OCI-LY3 (cell line): ENCODE measurements at regions not wholly inside any gene's neighbourhood (a gene's known extent, or its start where the extent isn't known, plus 50 kb on each side); places are given as distances from the start of the nearest gene placed in this dataset.

ENCODE experiments used
- EZH2phosphoT487 ChIP-seq: fragments of 200-600 bp; shearing (Covaris generic); IDR thresholded peaks from 2 replicates; pipeline ENCODE4 v1.6.1; 2018; ENCODE audit warnings: antibody characterized with exemption, mixed run types, low read depth
- TF ChIP-seq, protein P1 (sequence below): fragments of 200-600, 300-600 bp; sonication (generic); IDR thresholded peaks from 2 replicates; pipeline ENCODE4 v1.5.1; 2014; ENCODE audit warnings: antibody characterized with exemption, low read length, low read depth

DNA sequence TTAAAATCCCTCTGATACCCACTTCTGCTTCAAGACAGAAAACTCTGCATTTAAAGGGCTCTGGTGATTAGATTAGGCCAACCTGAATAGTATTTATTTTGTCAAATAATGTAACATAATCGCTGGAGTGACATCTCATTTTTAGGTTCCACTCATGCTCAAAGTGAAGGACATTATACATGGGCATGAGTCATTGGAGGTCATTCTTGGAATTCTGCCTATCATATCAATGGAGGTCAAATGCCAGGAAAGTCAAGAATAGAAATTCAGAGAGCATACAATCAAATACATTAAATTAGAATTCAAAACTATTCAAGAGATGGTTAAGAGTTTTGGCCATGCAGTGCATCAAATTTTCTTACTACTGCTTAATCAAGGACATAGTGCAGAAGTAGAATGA, 50.8 kb upstream of the PRSS1 start:
- TF ChIP-seq, protein P1, sequence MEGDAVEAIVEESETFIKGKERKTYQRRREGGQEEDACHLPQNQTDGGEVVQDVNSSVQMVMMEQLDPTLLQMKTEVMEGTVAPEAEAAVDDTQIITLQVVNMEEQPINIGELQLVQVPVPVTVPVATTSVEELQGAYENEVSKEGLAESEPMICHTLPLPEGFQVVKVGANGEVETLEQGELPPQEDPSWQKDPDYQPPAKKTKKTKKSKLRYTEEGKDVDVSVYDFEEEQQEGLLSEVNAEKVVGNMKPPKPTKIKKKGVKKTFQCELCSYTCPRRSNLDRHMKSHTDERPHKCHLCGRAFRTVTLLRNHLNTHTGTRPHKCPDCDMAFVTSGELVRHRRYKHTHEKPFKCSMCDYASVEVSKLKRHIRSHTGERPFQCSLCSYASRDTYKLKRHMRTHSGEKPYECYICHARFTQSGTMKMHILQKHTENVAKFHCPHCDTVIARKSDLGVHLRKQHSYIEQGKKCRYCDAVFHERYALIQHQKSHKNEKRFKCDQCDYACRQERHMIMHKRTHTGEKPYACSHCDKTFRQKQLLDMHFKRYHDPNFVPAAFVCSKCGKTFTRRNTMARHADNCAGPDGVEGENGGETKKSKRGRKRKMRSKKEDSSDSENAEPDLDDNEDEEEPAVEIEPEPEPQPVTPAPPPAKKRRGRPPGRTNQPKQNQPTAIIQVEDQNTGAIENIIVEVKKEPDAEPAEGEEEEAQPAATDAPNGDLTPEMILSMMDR: no peak
- TF ChIP-seq EZH2phosphoT487: no peak
